HG03025 (cell line): ENCODE measurements at regions not wholly inside any gene's neighbourhood (a gene's known extent, or its start where the extent isn't known, plus 50 kb on each side); places are given as distances from the start of the nearest gene placed in this dataset.

Experiments
- ATAC-seq: cut with Tn5 transposase; IDR thresholded peaks from one replicate; pipeline ENCODE4 v1.9.1; 2021; ENCODE audit warnings: mild to moderate bottlenecking, moderate library complexity; ENCODE audit not compliant: unreplicated experiment, low FRiP score

- no peak for ATAC-seq
These were observed 292.0 kb downstream of the NFKBIZ start for GRCh38 chr3:102141096-102141927.

DNA sequence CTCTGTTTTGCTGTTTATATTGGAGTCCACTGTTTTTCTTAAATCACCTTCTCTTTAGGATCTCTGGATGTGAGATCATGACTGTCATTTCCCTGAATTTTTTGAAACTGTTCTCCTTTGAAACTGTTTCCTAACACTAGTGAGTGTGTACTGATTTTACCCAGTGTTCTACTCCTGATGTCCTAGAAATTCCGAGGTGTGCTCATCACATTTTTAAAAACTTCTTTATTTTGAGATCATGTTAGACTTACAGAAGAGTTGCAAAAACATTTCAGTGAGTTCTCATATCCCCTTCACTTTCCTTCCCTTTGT, 292.6 kb downstream of the NFKBIZ start:
- no peak for ATAC-seq

DNA sequence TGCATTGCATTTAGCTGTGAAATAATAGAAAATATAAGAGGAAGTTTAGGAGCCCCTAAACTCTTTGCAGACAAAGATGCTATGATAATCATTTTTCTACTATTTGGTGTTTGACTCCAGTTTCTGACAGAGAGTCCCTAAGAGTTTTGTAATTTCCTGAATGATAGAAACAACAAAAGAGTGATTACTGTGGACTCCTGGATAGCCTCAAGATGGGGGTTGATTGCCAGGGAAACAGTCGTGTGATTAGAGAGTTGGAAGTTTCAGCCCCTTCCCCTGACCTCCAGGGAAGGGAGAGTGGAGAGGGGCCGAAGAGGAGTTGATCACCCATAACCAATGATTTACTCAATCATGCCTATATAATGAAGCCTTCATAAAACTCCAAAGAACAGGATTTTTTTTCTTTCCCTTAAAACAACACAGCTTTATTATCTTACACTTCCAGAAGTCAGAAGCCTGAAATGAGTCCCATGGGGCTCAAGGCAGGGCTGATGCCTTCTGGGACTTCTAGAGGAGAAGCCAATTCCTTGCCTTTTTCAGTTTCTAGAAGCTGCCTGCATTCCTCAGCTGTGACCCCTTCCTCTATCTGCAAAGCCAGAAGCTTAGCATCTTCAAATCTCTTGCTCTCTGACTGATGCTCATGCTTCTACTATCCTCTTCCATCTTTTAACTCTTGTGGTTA, 292.3 kb upstream of the ZPLD1 start:
- no peak for ATAC-seq

DNA sequence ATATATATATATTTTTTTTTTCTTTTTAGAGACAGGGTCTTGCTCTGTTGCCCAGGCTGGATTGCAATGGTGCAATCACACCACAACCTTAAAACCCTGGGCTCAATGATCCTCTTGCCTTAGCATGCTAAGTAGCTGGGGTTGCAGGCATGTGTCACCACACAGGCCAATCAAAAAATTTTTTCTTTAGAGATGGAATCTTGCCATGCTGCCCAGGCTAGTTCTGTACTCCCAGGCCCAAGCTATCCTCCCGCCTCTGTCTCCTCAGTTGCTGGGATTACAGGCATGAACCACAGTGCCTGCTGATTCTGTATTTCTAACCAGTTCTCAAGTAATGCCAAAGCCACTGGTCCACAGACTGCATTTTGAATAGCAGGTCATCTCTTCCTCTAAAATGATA, 291.3 kb upstream of the ZPLD1 start:
- no peak for ATAC-seq

DNA sequence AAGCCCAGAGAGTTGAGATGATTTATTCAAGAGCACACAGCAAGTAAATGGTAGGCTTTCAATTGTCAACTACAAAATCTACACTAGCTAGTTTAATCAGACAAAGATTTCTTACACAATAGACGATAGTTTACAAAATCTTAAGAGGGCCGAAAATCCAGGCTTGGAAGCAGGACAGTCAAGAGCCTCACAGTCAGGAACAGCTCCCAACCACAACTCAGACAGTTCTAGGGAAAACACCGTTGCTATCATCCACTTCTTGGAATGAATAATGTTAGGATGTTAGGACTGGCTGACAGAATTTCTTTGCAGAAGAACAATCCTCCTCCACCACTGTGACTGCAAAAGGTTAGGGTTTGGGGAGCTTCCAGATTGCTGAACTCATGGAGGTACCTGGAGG, 290.8 kb upstream of the ZPLD1 start:
- no peak for ATAC-seq

DNA sequence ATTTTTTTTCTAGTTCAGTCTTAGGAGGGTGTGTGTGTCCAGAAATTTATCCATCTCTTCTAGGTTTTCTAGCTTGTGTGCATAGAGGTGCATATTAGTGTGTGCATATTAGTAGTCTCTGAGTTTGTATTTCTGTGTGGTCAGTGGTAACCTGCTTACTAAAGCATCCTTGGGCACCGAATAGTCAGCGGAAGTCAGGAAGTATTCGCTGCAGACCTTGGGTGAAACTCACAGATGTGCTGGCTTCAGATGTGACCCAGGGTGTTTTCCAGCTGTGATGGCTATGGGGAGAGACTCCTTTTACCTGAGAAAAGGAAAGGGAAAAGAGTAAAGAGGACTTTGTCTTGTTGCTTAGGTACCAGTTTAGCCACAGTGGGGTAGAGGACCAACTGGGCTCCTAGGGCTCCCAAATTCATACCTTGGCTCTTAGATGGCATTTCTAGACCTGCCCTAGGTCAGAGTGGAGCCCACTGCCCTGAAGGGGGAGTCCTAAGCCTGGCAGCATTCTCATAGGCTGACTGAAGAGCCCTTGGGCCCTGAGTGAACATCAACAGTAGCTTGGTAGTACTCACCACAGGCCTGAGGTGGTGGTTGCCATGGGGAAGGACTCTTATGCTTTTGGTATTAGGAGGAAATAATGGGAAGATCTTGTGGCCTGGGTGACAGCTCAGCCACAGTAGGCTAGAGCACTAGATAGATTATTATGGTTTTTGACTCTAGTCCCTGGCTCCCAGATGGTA, 286.0 kb upstream of the ZPLD1 start:
- no peak for ATAC-seq

DNA sequence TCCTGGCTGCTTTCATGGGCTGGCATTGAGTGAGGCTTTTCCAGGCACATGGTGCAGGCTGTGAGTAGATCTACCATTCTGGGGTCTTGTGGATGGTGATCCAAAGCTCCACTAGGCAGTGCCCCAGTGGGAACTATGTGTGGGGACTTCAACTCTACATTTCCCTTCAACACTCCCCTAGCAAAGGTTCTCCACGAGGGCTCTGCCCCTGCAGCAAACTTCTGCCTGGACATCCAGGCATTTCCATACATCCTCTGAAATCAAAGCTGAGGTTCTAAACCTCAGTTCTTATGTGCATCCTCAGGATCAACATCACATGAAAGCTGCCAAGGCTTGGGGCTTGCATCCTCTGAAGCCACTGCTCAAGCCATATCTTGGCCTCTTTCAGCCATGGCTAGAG, 282.9 kb upstream of the ZPLD1 start:
- no peak for ATAC-seq

GRCh38 chr3:102156426-102156825, 278.4 kb upstream of the ZPLD1 start:
- no peak for ATAC-seq

DNA sequence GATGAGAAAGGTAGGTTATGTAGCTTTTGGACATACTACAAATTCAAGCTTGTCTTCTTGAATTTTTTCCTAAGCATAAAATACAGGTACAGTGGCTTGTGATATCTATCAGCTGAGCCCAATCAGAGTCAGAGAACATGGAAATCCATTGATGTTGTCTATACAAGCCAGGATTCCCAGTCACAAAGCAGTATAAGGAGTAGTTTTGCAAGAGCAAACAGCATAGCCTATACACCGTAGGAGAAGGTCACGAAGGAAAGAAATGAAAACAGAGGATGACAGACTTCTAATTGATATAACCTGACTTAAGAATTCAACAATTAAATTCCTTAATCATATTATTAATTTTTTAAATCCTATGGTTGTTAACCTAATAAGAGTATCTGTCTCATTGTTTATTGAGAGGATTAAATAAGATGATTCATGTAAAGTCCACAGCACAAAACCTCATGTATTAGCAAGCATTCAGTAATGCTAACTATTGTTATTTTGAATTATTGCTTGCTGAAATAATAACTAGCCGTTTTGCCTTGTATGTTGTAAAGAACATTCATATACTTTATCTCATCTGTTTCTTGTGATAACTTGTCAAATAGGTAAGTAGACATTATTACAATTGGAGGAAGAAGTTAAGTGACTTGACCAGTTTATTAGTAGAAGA, 276.6 kb upstream of the ZPLD1 start:
- ATAC-seq: no peak

- ATAC-seq: no peak
These were observed 274.9 kb upstream of the ZPLD1 start for GRCh38 chr3:102159810-102160451.

DNA sequence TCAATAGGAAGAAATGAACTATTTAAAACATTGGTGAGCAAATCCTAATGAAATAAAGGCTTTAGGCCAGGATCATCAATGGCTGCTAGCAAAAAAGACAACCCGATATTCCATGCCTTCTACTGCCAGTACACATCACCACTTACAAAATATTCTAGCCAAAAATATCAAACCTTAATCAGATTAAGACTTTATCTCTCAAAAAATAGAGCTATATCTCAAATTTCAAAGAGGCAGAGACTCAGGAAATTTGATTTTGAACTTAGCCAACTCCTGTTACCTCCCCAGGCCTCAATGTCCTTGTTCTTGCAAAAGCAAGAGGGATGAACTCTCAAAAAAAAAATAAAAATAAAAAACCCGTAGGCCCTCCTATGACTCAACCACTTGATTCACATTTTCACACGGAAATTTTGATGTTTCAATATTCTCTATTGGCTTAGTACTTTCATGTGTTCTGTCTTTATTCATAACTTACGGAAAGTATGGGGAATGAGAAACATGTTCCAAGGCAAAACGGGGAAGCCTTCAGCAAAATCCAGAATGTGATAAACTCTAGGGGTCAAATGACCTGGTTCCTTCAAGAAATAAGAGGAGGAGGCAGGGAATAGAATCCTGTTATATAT, 273.3 kb upstream of the ZPLD1 start:
- no peak for ATAC-seq

- no peak for ATAC-seq
These were observed 272.6 kb upstream of the ZPLD1 start for GRCh38 chr3:102162251-102162650.

GRCh38 chr3:102163039-102163817, 271.6 kb upstream of the ZPLD1 start:
- no peak for ATAC-seq

DNA sequence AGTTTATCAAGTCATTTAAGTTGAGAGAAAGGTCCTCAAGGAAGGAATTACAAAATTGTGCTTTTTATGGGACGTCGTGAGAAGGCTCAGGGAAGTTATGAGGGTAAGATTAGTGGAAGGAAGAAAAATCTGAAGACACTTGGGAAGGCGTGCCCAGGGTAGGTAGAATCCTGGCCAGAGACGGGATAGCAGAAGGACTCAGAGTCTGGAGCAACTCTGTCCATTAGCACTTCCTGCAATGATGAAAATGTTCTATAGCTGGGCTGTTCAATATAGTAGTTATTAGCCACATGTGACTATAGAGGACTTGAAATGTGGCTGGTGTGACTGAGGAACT, 271.0 kb upstream of the ZPLD1 start:
- ATAC-seq: no peak

GRCh38 chr3:102165367-102165766, 269.4 kb upstream of the ZPLD1 start:
- no peak for ATAC-seq

DNA sequence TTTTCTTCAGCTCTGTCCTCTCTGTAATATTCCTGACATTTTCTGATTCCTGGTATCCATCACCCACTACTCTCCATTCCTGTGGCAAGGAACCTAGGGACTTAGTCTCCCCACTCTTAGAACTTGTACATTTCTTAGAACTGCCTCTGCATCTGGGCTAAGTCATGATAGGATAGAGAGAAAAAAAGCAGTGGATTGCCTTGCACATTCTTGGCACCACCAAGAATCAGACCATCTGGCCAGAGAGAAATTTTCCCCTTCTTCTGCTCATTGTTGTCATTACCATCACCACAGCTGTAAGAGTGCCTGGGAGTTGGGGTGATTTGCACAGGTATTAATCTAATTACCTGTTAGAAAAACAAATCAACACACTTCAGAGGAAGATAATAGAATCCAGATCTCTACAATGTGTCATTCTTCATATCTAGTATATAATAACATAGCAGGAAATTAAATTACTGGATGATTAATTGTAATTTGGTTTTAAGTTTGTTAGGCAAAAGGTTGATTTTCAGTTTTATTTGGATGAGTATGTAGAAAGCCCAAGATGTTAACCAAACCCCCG, 264.8 kb upstream of the ZPLD1 start:
- ATAC-seq: no peak

- no peak for ATAC-seq
These were observed 264.3 kb upstream of the ZPLD1 start for GRCh38 chr3:102170545-102170944.

- no peak for ATAC-seq
These were observed 260.5 kb upstream of the ZPLD1 start for GRCh38 chr3:102174312-102174712.

DNA sequence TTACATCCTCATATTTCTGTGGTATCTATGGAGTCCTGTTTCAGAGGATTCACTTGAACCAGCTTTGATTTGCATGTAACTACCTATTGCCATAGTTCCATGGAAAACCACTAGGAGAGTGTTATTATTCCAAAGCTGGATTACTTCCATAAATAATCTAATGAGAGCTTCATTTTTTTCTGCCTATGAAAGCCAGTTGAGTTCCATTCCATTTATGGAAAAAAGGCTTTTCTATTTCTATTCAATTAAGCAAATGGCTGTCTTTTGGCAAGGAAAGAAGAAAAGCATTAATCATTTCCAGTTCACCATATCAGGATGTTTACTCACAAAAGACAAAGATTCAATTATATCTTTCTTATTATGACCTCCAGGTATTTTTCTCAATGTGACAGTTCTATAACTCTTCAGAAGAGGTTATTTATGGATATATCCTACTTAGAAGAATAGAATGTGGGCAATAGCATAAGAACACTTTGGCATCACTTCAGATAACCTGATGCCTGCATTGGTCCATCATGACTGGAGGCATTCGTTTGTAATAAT, 259.9 kb upstream of the ZPLD1 start:
- no peak for ATAC-seq
